M059J (cell line): ENCODE measurements at regions not wholly inside any gene's neighbourhood (a gene's known extent, or its start where the extent isn't known, plus 50 kb on each side); places are given as distances from the start of the nearest gene placed in this dataset.
"Not testable (repeated sequence)": the region's sequence is repeated elsewhere in the genome, so short reads cannot be mapped to it uniquely, and the experiment has no call there.

Source experiments
- DNase-seq: peaks from one replicate; pipeline ENCODE4 v3.0.0-alpha.2; 2012; ENCODE audit warnings: low read depth

DNA sequence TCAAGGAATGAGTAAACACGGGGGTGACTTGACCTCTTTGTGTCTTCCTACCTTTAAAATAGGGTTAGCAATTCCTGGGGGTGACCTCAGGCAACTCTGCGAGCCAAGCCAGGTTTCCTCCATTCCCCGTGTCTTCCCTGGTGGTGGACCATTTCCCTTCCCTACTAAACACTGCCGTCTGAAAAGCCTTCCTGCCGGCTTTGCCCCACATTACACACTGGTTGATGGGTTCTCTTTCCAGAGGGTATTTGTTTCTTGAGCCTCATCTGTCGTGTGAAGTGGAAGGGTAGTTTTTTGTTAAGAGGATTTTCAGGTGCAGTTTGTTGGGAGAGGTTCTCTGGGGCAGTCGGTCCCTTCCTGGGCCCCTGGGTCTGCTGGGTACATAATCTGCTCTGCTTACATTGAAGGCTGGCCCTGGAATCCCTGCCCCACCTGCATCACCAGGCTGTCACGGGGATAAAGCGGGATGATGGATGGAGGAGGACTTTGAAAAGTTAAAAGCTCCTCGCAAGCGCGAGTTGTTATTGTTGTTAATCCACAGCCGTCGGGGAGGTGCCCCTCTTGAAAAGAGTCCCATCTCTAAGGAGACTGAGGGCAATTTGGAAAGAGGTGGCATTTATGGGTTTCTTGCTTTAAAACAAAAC is 175.4 kb upstream of the SPRED2 start:
- DNase-seq: no peak

DNA sequence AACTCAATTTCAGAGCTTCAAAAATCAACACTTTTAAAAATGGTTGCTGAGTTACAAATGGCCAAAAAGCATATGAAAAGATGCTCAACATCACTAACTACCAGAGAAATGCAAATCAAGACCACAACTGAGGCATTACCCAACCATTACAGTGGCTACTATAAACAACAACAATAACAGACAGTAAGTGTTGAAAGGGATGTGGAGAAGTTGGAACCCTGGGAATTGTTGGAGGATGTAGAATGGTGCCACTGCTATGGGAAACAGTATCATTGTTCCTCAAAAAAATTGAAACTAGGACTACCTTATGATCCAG is 173.3 kb upstream of the SPRED2 start:
- DNase-seq: no peak

DNA sequence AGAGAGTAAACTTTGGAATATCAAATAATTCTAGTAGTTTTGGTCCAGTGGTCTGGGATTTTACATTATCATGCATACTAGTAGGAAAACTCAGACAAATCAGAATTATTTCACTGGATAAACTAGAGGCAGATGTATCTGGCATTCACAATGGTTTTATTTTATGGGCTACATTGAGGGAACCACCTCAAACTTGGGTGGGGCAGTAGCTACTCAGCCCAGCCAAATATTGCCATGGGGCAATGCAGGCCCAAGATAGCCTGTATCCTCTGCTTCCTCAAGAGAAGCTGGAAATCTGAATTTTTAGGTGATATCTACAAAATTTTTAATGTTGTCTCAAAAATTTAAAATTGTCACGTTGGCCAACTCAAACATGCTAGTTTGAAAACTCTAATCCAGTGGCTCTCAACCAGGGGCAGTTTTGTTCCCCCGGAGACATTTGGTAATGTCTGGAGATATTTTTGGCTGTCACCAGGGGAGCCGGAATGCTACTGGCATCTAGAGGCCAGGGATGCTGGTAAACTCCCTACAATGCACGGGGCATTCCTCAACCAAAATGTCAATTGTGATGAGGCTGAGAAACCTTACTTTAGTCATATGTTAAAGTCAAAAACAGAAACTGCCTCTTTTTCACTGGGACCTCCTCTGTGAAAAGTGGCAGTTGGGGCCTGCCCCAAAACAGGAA is 172.8 kb upstream of the SPRED2 start:
- no peak for DNase-seq

DNA sequence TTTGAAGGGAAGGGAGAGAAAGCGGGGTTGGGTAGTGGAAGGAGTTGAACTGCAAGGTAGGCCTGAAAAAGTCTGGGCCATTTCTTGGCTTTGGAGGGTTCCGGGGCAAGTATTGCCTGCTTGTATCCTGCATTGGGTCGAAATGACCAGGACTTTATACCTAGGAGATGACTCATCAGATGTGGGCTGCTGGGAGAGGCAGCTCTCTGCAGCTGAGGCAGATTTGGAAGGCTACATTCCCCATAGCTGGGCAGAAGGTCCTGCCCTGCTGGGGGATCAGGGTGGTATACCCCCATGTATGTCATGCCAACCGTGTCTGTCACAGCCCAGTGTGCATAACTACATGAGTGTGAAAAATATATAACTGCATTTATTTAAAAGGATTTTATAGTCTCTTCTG is 171.8 kb upstream of the SPRED2 start:
- peak; percentile 36 for DNase-seq

DNA sequence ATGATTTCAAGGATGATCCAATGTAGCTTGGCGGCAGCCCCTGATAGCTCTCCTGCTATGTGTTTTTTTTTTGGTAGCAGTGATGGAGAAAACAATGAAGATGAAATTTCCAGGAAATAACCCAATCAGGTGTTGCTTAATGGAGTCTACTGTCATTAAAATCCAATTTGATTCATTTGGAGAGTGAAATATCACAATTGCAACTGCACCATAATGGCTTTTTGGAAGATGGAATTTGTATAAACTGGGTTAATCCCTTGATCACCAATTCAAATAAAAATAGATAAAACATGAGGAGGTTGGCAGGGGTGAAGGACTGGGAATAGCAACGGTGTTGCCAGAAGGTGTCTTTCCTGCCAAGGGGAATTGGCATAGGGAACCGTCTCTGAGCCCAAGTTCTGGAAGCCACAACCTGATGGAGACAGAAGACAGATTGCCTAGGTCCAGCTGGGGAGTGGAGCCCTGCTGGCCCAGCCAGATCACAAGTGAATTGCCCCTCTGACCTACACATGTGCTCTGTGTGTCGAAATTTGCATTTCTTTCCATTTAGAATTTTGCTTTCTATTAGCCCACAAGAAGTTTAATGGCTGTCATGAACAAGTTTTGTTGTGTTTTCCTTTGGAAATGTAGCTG is 170.3 kb upstream of the SPRED2 start:
- DNase-seq: no peak

DNA sequence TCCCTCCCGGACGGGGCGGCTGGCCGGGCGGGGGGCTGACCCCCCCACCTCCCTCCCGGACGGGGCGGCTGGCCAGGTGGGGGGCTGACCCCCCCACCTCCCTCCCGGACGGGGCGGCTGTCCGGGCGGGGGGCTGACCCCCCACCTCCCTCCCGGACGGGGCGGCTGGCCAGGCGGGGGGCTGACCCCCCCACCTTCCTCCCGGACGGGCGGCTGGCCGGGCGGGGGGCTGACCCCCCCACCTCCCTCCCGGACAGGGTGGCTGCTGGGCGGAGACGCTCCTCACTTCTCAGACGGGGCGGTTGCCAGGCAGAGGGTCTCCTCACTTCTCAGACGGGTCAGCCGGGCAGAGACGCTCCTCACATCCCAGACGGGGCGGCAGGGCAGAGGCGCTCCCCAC is 168.5 kb upstream of the SPRED2 start:
- not testable (repeated sequence) for DNase-seq

DNA sequence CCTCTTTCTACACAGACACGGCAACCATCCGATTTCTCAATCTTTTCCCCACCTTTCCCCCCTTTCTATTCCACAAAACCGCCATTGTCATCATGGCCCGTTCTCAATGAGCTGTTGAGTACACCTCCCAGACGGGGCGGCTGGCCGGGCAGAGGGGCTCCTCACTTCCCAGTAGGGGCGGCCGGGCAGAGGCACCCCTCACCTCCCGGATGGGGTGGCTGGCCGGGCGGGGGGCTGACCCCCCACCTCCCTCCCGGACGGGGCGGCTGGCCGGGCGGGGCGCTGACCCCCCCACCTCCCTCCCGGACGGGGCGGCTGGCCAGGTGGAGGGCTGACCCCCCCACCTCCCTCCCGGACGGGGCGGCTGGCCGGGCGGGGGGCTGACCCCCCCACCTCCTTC is 168.0 kb upstream of the SPRED2 start:
- DNase-seq: not testable (repeated sequence)

DNA sequence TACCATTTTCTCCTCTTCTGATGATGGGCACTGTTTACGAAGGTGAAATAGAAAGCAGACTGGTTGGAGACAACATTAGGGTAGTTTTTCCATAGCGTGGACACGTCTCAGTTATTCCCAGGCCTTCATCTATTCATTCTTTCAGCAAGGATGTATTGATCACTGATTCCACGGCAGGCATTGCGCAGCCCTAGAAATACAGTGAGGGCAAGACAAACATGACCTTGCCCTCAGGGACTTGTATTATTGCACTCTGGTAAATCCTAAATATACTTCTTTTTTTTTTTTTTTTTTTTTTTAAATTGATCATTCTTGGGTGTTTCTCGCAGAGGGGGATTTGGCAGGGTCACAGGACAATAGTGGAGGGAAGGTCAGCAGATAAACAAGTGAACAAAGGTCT is 167.3 kb upstream of the SPRED2 start:
- DNase-seq: no peak

DNA sequence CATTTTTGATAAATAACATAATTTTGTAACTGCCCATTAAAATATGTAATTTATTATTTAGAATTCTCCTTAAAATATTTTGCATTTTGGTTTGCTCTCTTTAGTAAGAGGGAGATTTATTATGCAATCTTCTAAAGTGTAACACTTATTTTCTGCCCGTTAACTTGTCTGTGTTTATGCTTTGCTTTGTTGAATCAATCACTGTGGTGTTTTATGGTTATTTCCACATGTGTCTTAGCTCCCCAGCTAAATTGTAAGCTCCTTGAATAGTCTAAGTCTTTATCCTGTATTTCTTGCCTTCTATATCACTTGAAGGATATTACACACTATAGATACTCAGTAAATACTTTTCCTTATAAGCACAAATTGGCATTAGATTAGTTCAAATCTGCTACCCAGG is 166.6 kb upstream of the SPRED2 start:
- no peak for DNase-seq

DNA sequence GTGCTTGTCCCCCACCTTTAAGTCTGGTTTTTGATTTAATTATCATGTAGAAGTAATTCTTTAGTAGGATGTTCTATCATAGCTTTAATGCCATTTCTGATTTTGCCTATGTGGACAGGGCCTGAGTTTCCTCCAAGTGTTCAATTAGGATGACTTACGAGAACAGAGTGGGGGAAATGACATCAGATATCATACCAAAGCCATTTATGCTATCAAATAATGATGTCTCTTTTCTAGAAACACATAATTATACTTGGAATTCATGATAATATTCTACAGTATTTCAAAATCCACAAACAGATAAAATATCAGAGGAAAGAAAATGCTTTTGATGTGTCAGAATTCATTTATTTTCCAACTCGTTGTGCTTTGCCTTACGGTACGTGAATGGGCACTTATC is 165.9 kb upstream of the SPRED2 start:
- DNase-seq: no peak

DNA sequence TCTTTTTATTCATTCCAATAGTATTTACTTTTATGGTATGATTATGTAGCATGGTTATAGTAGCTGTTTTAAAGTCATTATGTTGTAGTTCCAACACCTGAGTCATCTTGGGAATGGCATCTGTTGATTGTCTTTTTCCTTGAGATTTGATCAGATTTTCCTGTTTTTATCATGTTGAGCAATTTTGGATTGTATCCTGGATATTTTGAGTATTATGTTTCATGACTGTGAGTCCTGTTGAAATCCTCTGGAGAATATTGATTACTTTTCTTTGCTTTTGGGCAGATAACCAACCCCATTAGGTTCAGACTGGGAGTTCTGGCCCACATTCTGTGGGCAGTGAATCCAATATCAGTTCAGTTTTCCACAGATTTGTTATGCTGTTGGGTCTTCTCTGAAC is 163.2 kb upstream of the SPRED2 start:
- DNase-seq: no peak

DNA sequence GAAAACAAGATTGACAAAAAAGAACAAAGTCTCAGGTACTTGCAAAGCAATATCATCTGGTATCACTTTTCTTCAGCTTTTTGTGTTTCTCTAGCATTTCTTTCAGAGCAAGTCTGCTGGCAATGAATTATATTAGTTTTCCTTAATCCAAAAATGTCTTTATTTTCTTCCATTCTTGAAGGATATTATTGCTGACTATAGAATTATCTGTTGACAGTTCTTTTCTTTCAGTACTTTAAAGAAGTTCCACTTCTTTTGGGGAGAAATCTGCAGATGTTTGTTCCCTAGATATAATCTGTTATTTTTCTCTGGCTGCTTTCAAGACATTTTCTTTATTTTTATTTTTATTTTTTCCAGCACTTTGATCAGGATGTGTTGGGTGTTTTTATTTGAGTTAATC is 161.8 kb upstream of the SPRED2 start:
- DNase-seq: no peak

DNA sequence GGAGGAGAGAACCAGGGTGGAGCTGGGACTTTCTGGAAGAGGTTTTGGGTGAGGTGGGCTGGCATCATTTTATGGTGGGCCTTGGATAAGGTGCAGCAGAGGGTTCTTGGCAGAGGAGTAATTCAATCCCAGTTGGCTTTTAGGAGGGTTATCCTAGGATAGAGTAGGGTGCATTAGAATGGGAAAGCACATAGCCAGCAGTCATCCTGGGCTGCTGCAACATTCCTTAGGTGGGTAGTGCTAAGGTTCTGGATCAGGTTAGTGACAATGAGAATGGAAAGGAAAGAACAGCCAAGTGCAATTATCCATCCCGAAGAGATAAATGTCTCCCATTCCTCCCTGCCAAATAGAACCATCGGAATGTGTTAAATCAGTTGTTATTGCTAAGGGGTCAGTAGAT is 157.3 kb upstream of the SPRED2 start:
- DNase-seq: no peak

DNA sequence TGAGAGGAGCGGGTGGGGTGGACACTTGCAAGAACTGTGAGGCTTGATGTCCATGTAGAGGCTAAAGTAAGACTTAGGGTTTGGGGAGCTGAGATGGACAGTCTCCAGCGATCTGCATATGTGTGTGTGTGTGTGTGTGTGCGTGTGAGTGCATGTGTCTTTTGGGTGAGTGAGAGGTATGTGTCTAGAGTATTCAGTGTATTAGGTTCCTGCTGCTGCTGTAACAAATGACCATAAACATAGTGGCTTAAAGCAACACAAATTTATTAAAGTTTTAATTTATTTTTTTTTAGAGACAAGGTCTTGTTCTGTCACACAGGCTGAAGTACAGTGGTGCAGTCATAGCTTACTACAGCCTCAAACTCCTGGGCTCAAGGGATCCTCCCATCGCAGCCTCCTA is 155.4 kb upstream of the SPRED2 start:
- no peak for DNase-seq

DNA sequence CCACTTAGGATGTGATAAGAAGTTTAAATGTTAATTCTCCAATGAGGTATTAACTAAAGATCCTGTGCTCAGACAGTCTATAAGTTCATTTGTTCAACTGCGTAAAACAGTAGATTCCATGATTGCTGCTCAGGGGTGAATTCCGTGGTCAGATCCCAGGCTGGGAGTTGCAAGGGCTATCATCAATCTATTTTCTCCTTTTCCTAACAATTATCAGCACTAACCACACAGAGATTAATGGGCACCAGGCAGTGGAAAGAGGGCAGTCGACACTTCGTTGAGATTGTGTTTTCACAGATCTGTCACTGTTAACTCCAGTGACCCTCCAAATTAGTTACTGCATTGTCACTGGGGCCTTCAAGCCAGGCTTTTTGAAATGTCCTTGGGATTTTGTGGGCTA is 154.1 kb upstream of the SPRED2 start:
- no peak for DNase-seq

DNA sequence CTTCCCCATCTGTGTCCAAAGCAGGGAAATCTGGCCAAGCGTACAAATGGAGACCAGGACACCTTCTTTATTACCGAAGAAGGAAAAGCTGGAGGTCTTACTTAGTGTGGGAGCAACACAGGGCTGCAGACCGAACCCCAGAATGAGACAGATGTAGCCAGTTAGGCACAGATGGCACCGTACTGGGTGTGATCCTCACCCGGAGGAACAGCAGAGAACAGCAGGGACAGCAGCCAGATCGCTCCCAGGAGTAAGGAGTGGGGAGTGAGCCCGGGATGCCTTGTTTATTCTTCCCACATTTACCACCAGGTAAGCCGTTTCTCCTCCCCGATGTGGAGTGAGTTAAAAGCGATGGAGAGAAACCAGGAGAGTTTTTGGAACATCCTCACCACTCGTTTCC is 150.7 kb upstream of the SPRED2 start:
- DNase-seq: no peak

DNA sequence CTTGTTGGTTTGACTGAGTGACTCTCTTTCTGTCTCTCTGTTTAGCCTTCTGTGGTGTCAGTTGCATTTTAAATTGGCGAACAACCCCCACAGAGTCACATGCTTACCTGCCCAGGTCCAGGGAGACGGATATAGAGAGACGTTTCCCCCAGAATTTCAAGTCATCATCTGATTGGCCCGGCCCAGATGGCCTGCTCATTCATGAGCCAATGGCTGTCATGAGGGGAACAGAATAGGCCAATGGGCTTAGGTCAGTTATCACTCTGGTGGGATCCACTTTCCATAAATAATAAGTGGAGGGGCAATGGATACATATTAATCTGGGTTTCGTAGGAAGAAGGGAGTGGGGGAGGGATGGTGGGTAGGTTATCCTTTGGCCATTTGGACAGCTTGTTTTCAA is 150.0 kb upstream of the SPRED2 start:
- no peak for DNase-seq

DNA sequence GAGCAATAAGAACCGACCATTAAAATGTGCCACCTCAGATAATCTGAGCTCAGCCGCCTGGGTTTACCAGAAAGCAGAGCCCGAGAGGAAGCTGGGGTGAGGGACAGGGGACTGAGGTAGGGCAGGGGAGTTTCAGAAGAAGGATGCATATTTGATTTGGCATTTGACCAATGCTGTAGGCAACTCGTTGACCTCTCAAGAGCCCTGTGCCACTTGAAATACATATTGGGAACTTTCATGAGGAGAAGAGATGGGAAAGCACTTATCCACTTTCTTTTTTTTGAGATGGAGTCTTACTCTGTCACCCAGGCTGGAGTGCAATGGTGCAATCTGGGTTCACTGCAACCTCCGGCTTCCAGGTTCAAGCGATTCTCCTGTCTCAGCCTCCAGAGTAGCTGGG is 148.4 kb upstream of the SPRED2 start:
- no peak for DNase-seq

DNA sequence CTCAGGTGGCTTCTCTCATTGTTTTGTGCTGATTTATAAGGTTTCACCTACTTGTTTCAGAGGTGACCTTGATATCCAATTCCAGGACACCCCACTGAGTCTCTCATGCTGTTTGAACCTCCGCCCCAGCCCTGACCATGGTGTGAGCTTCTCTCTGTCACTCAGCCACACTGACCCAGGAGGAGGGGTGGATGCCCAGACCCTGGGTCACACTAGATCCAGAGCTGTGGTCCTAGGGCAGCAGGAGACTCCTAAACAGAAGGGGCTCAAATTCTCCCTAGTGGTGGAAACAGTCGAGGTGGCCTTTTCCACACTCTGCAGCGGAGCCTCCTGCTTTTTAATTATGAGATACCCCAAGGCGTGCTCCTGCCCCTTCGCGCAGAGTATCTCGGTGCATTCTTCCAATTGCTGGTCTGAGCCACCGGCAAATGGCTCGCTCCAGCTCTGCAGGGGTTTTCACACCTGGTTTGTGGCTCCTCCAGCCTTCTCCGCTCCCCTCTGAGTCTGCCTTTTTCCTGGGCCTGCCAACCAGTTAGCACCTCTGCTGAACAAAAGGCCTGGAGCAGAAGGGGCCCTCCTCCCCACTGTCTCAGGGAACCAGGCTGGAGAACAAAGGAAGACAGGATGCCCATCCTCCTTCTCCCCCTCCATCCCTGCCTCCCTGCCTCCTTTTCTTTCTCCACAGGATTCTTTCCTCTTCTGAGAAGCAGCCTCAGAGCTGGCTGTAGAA is 147.3 kb upstream of the SPRED2 start:
- no peak for DNase-seq

DNA sequence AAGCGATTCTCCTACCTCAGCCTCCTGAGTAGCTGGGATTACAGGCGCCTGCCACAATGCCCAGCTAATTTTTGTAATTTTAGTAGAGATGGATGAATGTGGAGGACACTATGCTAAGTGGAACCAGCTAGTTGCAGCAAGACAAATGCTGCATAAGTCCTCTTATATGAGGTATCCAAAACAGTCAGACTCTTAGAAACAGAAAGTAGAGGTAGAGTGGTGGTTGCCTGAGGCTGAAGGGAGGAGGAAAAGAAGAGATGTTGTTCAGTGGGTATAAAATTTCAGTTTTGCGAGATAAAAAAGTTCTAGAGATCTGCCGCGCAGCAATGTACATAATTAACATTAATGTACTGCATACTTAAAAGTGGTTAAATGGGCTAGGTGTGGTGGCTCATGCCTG is 145.3 kb upstream of the SPRED2 start:
- peak; percentile 50 for DNase-seq

DNA sequence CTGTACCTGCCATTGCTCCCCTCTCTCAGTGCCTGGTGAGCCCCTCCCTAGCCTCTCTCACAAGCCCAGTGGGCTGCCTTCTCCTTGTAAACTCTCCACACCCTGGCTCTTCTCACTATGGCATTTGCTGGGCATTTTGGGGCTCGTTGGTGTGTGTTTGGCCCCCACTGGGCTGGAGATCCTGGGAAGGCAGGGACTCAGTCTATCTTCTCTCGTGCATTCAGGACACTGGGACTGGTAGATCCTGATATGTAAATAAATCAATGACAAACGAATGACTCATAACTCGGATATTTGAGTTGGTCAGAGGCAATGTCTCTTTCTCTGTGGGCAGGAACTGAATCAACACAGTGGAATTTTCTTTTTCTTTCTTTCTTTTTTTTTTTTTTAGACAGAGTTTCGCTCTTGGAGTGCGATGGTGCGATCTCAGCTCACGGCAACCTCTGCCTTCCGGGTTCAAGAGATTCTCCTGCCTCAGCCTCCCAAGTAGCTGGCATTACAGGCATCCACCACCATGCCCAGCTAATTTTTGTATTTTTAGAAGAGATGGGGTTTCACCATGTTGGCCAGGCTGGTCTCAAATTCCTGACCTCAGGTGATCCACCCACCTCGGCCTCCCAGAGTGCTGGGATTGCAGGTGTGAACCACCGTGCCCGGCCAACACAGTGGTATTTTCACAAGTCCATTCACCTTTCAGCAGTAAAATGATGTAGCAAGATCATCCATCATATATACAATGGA is 144.6 kb upstream of the SPRED2 start:
- DNase-seq: peak; percentile 96

DNA sequence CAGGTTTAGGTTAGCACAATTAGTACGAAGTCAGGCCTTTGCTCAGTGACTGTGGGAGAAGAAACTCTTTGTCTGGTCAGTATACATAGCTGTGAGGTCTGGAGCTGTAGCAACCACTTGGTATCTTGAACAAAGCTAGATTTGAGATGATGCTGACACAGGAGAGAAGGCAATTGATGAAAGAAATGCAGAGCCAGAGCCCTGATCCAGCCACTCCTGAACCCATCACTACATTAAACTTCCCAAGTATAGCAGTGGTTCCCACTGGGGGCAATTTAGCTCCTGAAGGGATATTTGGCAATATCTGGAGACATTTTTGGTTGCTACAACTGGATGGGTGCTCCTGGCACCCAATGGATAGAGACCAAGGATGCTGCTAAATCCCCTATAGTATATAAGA is 143.9 kb upstream of the SPRED2 start:
- no peak for DNase-seq
